AG09319 (cell line): ENCODE measurements at regions not wholly inside any gene's neighbourhood (a gene's known extent, or its start where the extent isn't known, plus 50 kb on each side); places are given as distances from the start of the nearest gene placed in this dataset.

Source experiments
- DNase-seq: peaks from one replicate; pipeline ENCODE4 v3.0.0-alpha.2; 2010; ENCODE audit warnings: low read depth; ENCODE audit errors: extremely low read depth
- CTCF ChIP-seq: IDR thresholded peaks from 2 replicates; pipeline ENCODE4 v1.5.1; 2011; ENCODE audit warnings: low read depth, mild to moderate bottlenecking, inconsistent platforms, low read length, moderate library complexity

DNA sequence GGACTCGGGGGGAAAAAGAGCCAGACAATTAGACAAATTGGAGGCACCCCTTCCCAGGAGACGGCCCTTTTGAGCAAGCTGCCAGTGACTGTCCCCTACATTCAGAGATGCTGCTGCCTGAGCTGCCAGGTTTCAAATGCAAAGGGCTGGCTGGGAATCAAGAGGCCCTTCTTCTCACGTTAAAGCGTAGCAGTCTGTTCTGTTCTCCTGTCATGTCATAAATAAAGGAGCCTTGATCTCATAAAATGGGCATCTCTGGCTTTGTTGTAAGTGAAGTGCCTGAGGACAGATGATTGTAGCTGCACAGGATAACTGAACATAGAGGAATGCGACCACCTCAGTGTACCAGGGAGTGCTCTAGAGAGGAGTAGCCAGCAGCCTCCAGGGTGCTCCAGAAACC is 917.9 kb downstream of the GRID1 start:
- no peak for DNase-seq
- no peak for TF ChIP-seq CTCF

DNA sequence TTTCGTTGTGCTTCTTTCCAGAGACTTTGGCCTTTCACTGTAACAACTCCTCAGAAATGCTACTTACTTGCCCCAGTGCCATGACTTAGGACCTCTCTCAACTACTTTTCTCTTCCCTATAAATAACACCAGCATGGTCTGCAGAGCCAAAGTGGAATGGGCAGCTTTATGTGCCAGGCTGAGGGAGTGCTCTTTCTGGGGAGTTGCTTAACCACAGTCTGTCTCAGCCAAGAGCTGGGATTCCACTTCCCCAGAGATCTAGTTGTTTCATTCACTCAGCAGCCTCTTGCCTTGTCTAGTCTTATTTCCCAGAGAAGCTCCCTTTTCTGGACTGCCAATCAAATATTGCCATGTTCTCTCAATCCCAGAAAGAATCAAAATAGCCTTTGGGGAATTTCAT is 912.2 kb downstream of the GRID1 start:
- no peak for DNase-seq
- TF ChIP-seq CTCF, result no peak

DNA sequence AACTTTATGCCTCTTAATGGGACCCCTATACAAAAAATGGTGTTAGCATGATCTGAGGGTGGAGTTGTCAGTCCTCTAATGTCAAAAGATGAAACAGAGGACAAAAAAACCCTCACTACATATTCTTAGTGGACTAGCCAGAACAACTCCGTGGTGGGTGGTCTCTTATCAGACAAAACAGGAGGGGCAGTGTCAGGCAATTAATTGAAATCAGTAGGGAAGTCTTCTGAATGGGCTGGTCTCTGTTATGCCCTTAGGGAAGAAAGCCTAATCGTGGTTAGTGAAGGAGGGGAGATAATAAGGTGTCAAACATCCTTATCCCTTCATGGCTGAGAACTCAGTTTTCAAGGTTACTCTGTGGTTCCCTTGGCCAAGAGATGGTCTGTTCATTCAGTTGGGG is 909.4 kb downstream of the GRID1 start:
- TF ChIP-seq CTCF, result no peak
- DNase-seq, result no peak

- no peak for TF ChIP-seq CTCF
- DNase-seq, result no peak
These were observed 908.3 kb downstream of the GRID1 start for GRCh38 chr10:85458324-85458723.

DNA sequence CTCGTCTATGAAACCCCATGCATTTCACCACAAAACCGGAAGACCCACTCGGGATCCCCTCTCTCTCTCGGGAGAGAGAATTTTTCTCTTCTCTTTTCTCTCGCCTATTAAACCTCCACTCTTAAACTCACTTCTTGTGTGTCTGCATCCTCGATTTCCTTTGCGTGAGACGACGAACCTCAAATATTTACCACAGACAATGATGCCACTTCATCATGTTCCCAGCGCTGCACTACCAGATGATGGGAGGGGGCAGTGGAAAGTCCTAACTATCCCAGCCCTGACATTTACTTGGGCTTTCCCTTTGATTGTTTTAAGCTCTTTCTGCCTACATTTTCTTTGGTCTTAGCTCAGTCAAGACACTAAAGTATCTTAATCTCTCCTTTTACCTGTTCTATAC is 906.7 kb downstream of the GRID1 start:
- TF ChIP-seq CTCF, result no peak
- DNase-seq, result no peak

DNA sequence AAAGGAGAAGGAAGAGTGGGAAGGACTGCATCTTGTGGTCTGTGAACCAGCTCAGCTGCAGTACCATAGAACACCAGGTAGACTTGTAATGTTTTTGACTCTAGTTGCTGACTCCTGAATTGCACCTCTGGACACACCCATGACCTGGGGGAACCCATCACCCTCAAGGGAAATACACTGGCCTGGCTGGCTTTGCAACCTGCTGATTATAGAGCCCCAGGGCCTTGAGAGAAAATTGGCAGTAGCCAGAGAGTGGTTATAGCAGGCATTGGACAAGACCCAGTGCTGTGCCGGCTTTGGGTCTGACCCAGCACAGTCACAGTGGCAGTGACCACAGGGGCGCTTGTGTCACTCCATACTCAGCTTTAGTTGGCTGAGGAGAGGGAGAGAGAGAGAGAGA is 902.3 kb downstream of the GRID1 start:
- no peak for TF ChIP-seq CTCF
- no peak for DNase-seq

GRCh38 chr10:85477979-85478378 is 888.6 kb downstream of the GRID1 start:
- no peak for DNase-seq
- no peak for TF ChIP-seq CTCF
